Ectodermal cell (in vitro differentiated cells): ENCODE measurements at regions not wholly inside any gene's neighbourhood (a gene's known extent, or its start where the extent isn't known, plus 50 kb on each side); places are given as distances from the start of the nearest gene placed in this dataset.

Source experiments
- H3K27ac ChIP-seq: 2 replicates; pipeline ENCODE4 v1.7.0; 2013; ENCODE audit warnings: mild to moderate bottlenecking, low read depth, low read length; ENCODE audit not compliant: insufficient read depth, poor library complexity, severe bottlenecking
- H3K27me3 ChIP-seq: 2 replicates; pipeline ENCODE4 v1.7.0; 2013; ENCODE audit warnings: mild to moderate bottlenecking, low read length; ENCODE audit not compliant: insufficient read depth, control insufficient read depth, poor library complexity, severe bottlenecking
- H3K36me3 ChIP-seq: one replicate; pipeline ENCODE4 v1.7.0; 2013; ENCODE audit warnings: low read length; ENCODE audit not compliant: control insufficient read depth, insufficient read depth
- H3K4me1 ChIP-seq: one replicate; pipeline ENCODE4 v1.7.0; 2013; ENCODE audit warnings: low read length; ENCODE audit not compliant: control insufficient read depth, insufficient read depth
- H3K4me3 ChIP-seq: 2 replicates; pipeline ENCODE4 v1.7.0; 2013; ENCODE audit warnings: low read depth, low read length, control low read depth; ENCODE audit not compliant: insufficient read depth
- H3K9me3 ChIP-seq: 2 replicates; pipeline ENCODE4 v1.7.0; 2013; ENCODE audit warnings: mild to moderate bottlenecking, low read length, moderate library complexity; ENCODE audit not compliant: control insufficient read depth
- WGBS, 2 experiments: methylation state at CpG; one replicate each; pipeline ENCODE4 v1.1.7; 2013; ENCODE audit warnings: missing lambda C conversion rate in 2 of 2; 5-methylcytosine and 5-hydroxymethylcytosine counted together

GRCh38 chr13:64186503-64187250, 2771.0 kb upstream of the PCDH20 start:
- no peaks in the 10 kb centered on the region for H3K9me3 ChIP-seq
- H3K36me3 ChIP-seq = no peaks in the 10 kb centered on the region
- H3K27me3 ChIP-seq = no peaks in the 10 kb centered on the region
- no peak overlapping the region for H3K27ac ChIP-seq
- no peaks in the 10 kb centered on the region for H3K4me1 ChIP-seq
- whole genome bisulfite sequencing, 2 experiments = 45 to 50% methylated on average over 2 of the region's 2 CpGs
- H3K4me3 ChIP-seq = no peak overlapping the region

- Histone ChIP-seq H3K36me3 (no peaks in the 10 kb centered on the region), H3K27ac (no peak overlapping the region), H3K9me3 (no peaks in the 10 kb centered on the region), H3K27me3 (no peaks in the 10 kb centered on the region), H3K4me3 (no peak overlapping the region), H3K4me1 (no peaks in the 10 kb centered on the region)
- no CpG with 5 or more reads among the region's 1 CpG for WGBS, 2 experiments
Measured at GRCh38 chr13:64186071-64186470, 2770.4 kb upstream of the PCDH20 start.

- no peaks in the 10 kb centered on the region for H3K4me1 ChIP-seq
- no peak overlapping the region for H3K27ac ChIP-seq
- WGBS, 2 experiments = no CpG with 5 or more reads among the region's 2 CpGs
- H3K9me3 ChIP-seq = no peaks in the 10 kb centered on the region
- H3K4me3 ChIP-seq = no peak overlapping the region
- no peaks in the 10 kb centered on the region for H3K36me3 ChIP-seq
- no peaks in the 10 kb centered on the region for H3K27me3 ChIP-seq
Measured at GRCh38 chr13:64180756-64181155, 2765.1 kb upstream of the PCDH20 start.

GRCh38 chr13:64165826-64166225, 2750.2 kb upstream of the PCDH20 start:
- Histone ChIP-seq H3K27ac (no peak overlapping the region), H3K4me1 (no peaks in the 10 kb centered on the region), H3K4me3 (no peak overlapping the region), H3K36me3 (no peaks in the 10 kb centered on the region), H3K27me3 (no peaks in the 10 kb centered on the region), H3K9me3 (no peaks in the 10 kb centered on the region)
- WGBS, 2 experiments = 91 to 100% methylated on average over 1 of the region's 1 CpG

GRCh38 chr13:64164435-64164834, 2748.8 kb upstream of the PCDH20 start:
- Histone ChIP-seq H3K9me3 (no peaks in the 10 kb centered on the region), H3K4me1 (no peaks in the 10 kb centered on the region), H3K27me3 (no peaks in the 10 kb centered on the region), H3K36me3 (no peaks in the 10 kb centered on the region), H3K27ac (no peak overlapping the region), H3K4me3 (no peak overlapping the region)
- WGBS, 2 experiments = 93 to 94% methylated on average over 4 of the region's 4 CpGs

- no peaks in the 10 kb centered on the region for H3K4me1 ChIP-seq
- no peaks in the 10 kb centered on the region for H3K9me3 ChIP-seq
- H3K4me3 ChIP-seq = no peak overlapping the region
Measured at GRCh38 chr13:64160479-64160878, 2744.8 kb upstream of the PCDH20 start.

GRCh38 chr13:64158908-64159307, 2743.3 kb upstream of the PCDH20 start:
- Histone ChIP-seq H3K9me3 (no peaks in the 10 kb centered on the region), H3K36me3 (no peaks in the 10 kb centered on the region), H3K27me3 (no peaks in the 10 kb centered on the region), H3K4me1 (no peaks in the 10 kb centered on the region), H3K27ac (no peak overlapping the region), H3K4me3 (no peak overlapping the region)
- 95 to 100% methylated on average over 2 of the region's 3 CpGs for WGBS, 2 experiments

More at GRCh38 chr13:64160479-64160878, 2744.8 kb upstream of the PCDH20 start:
- Histone ChIP-seq H3K27me3 (no peaks in the 10 kb centered on the region), H3K36me3 (no peaks in the 10 kb centered on the region), H3K27ac (no peak overlapping the region)

- no peaks in the 10 kb centered on the region for H3K4me1 ChIP-seq
- no peak overlapping the region for H3K4me3 ChIP-seq
- H3K27ac ChIP-seq = no peak overlapping the region
- WGBS, 2 experiments = 75% methylated on average over 1 of the region's 1 CpG; no CpG with 5 or more reads in 1 of the 2 experiments
- H3K27me3 ChIP-seq = no peaks in the 10 kb centered on the region
- H3K9me3 ChIP-seq = no peaks in the 10 kb centered on the region
- H3K36me3 ChIP-seq = no peaks in the 10 kb centered on the region
Measured at GRCh38 chr13:64154514-64154913, 2738.9 kb upstream of the PCDH20 start.

- H3K9me3 ChIP-seq = no peaks in the 10 kb centered on the region
- no peaks in the 10 kb centered on the region for H3K36me3 ChIP-seq
- no peak overlapping the region for H3K4me3 ChIP-seq
- H3K27ac ChIP-seq = no peak overlapping the region
- 95 to 96% methylated on average over 4 of the region's 4 CpGs for WGBS, 2 experiments
- no peaks in the 10 kb centered on the region for H3K4me1 ChIP-seq
- H3K27me3 ChIP-seq = no peaks in the 10 kb centered on the region
Measured at GRCh38 chr13:64130600-64130999, 2715.0 kb upstream of the PCDH20 start.

GRCh38 chr13:64130171-64130570, 2714.5 kb upstream of the PCDH20 start:
- Histone ChIP-seq H3K27ac (no peak overlapping the region), H3K36me3 (no peaks in the 10 kb centered on the region), H3K9me3 (no peaks in the 10 kb centered on the region), H3K4me3 (no peak overlapping the region), H3K4me1 (no peaks in the 10 kb centered on the region), H3K27me3 (no peaks in the 10 kb centered on the region)
- WGBS, 2 experiments = 30 to 31% methylated on average over 3 of the region's 3 CpGs

- H3K27me3 ChIP-seq = no peaks in the 10 kb centered on the region
- no peaks in the 10 kb centered on the region for H3K36me3 ChIP-seq
- no peak overlapping the region for H3K27ac ChIP-seq
- H3K4me3 ChIP-seq = no peak overlapping the region
- no peaks in the 10 kb centered on the region for H3K4me1 ChIP-seq
- H3K9me3 ChIP-seq = no peaks in the 10 kb centered on the region
Measured at GRCh38 chr13:64127856-64128255, 2712.2 kb upstream of the PCDH20 start.
